IMR-90 (cell line): ENCODE measurements at regions not wholly inside any gene's neighbourhood (a gene's known extent, or its start where the extent isn't known, plus 50 kb on each side); places are given as distances from the start of the nearest gene placed in this dataset.

ENCODE experiments used
- ATAC-seq: fragments of 200-7000 bp; cut with Tn5 transposase; 2 replicates; pipeline ENCODE4 v1.9.1; 2020; ENCODE audit warnings: low read depth, mild to moderate bottlenecking, moderate library complexity
- BruUV-seq: library from RNA; stranded (reverse); fragments of 400-500 nt; replicated peaks from 2 replicates; lab custom pipeline; 2021; lab: Mats Ljungman, UMichigan
- CTCF ChIA-PET: fragments of 300-600 bp; formaldehyde crosslinking; extraction: SDS; loops from one replicate; lab custom pipeline; 2021; ENCODE audit warnings: antibody characterized with exemption; lab: Yijun Ruan, JAX
- POLR2A ChIA-PET: fragments of 300-600 bp; sonication (Branson Sonifier 250); formaldehyde crosslinking; loops from one replicate; lab custom pipeline; 2022; ENCODE audit warnings: antibody characterized with exemption; ENCODE audit not compliant: unreplicated experiment; lab: Charles Lee
- DNase-seq: peaks from one replicate; pipeline ENCODE4 v3.0.0; 2013
- H2AFZ ChIP-seq: replicated peaks from 2 replicates; pipeline ENCODE3; 2013; ENCODE audit warnings: low read length, mild to moderate bottlenecking; ENCODE audit not compliant: poor library complexity
- H2AK5ac ChIP-seq: 2 replicates; pipeline ENCODE4 v1.6.1; 2013; ENCODE audit warnings: low read depth, low read length, inconsistent platforms
- H2AK9ac ChIP-seq: replicated peaks from 2 replicates; pipeline ENCODE3; 2013; ENCODE audit warnings: mild to moderate bottlenecking, low read depth, low read length, moderate library complexity; ENCODE audit not compliant: poor library complexity
- H2BK120ac ChIP-seq: 2 replicates; pipeline ENCODE4 v1.6.1; 2013; ENCODE audit warnings: low read depth, low read length, inconsistent platforms
- H2BK15ac ChIP-seq: 3 replicates; pipeline ENCODE4 v1.6.1; 2013; ENCODE audit warnings: low read depth, low read length, inconsistent platforms
- H2BK20ac ChIP-seq: 2 replicates; pipeline ENCODE4 v1.6.1; 2013; ENCODE audit warnings: low read depth, mild to moderate bottlenecking, inconsistent platforms, low read length, moderate library complexity
- H2BK5ac ChIP-seq: 2 replicates; pipeline ENCODE4 v1.6.1; 2013; ENCODE audit warnings: mild to moderate bottlenecking, low read depth, low read length, inconsistent platforms; ENCODE audit not compliant: poor library complexity, severe bottlenecking
- H3K14ac ChIP-seq: replicated peaks from 2 replicates; pipeline ENCODE4 v1.6.1; 2013; ENCODE audit warnings: low read depth, low read length, inconsistent platforms
- H3K18ac ChIP-seq: 2 replicates; pipeline ENCODE4 v1.6.1; 2013; ENCODE audit warnings: low read depth, low read length, control low read depth
- H3K23ac ChIP-seq: 2 replicates; pipeline ENCODE4 v1.6.1; 2013; ENCODE audit warnings: low read depth, low read length, inconsistent platforms
- H3K27ac ChIP-seq: 2 replicates; pipeline ENCODE4 v1.5.1; 2013; ENCODE audit warnings: mild to moderate bottlenecking, control low read depth, low read length; ENCODE audit not compliant: insufficient read depth
- H3K27me3 ChIP-seq: 2 replicates; pipeline ENCODE4 v1.6.1; 2013; ENCODE audit warnings: low read length; ENCODE audit not compliant: control insufficient read depth, insufficient read depth
- H3K36me3 ChIP-seq: 2 replicates; pipeline ENCODE4 v1.6.1; 2013; ENCODE audit warnings: low read length, mixed read lengths; ENCODE audit not compliant: control insufficient read depth, insufficient read depth
- H3K4ac ChIP-seq: 2 replicates; pipeline ENCODE4 v1.6.1; 2013; ENCODE audit warnings: low read depth, low read length, inconsistent platforms
- H3K4me1 ChIP-seq: 2 replicates; pipeline ENCODE4 v1.6.1; 2013; ENCODE audit warnings: low read length, mixed read lengths; ENCODE audit not compliant: control insufficient read depth, insufficient read depth
- H3K4me2 ChIP-seq: 2 replicates; pipeline ENCODE4 v1.6.1; 2013; ENCODE audit warnings: low read depth, mild to moderate bottlenecking, control low read depth, low read length, moderate library complexity
- H3K4me3 ChIP-seq: 2 replicates; pipeline ENCODE4 v1.5.1; 2013; ENCODE audit warnings: low read depth, mild to moderate bottlenecking, control low read depth, low read length, moderate library complexity; ENCODE audit not compliant: insufficient read depth
- H3K56ac ChIP-seq: 2 replicates; pipeline ENCODE4 v1.6.1; 2013; ENCODE audit warnings: low read length, inconsistent platforms; ENCODE audit not compliant: insufficient read depth; ENCODE audit errors: extremely low read depth
- H3K79me1 ChIP-seq, 2 experiments: 2 replicates each; pipeline ENCODE4 v1.6.1; 2013; ENCODE audit warnings: low read length in 2 of 2, inconsistent platforms in 1 of 2, low read depth in 1 of 2
- H3K9ac ChIP-seq: 2 replicates; pipeline ENCODE4 v1.6.1; 2013; ENCODE audit warnings: low read depth, low read length, control low read depth
- H3K9me1 ChIP-seq: 2 replicates; pipeline ENCODE4 v1.6.1; 2013; ENCODE audit warnings: low read length, inconsistent platforms; ENCODE audit not compliant: insufficient read depth
- H3K9me3 ChIP-seq: 2 replicates; pipeline ENCODE4 v1.6.1; 2013; ENCODE audit warnings: low read length; ENCODE audit not compliant: control insufficient read depth, insufficient read depth
- H4K20me1 ChIP-seq: 2 replicates; pipeline ENCODE4 v1.6.1; 2013; ENCODE audit warnings: low read length, inconsistent platforms; ENCODE audit not compliant: insufficient read depth
- H4K5ac ChIP-seq: 2 replicates; pipeline ENCODE4 v1.6.1; 2013; ENCODE audit warnings: mild to moderate bottlenecking, low read depth, low read length, control low read depth
- H4K8ac ChIP-seq, 2 experiments: 2 replicates each; pipeline ENCODE4 v1.6.1; 2013; ENCODE audit warnings: low read depth in 2 of 2, low read length in 2 of 2, control low read depth in 1 of 2, inconsistent platforms in 1 of 2
- H4K91ac ChIP-seq: 2 replicates; pipeline ENCODE4 v1.6.1; 2013; ENCODE audit warnings: low read depth, low read length, inconsistent platforms; ENCODE audit not compliant: insufficient read depth
- BHLHE40 ChIP-seq: fragments of 150-350 bp; IDR thresholded peaks from 2 replicates; pipeline ENCODE4 v1.6.1; 2016; ENCODE audit warnings: mild to moderate bottlenecking, low read depth, low read length
- CHD1 ChIP-seq: IDR thresholded peaks from 2 replicates; pipeline ENCODE4 v1.6.1; 2012; ENCODE audit warnings: low read depth, low read length, improper control_type of control experiment
- FOS ChIP-seq: fragments of 150-350 bp; IDR thresholded peaks from 2 replicates; pipeline ENCODE4 v1.6.1; 2016; ENCODE audit warnings: low read depth, low read length
- MAFK ChIP-seq: IDR thresholded peaks from 2 replicates; pipeline ENCODE4 v1.6.1; 2012; ENCODE audit warnings: low read depth, low read length, improper control_type of control experiment
- MAZ ChIP-seq: IDR thresholded peaks from 2 replicates; pipeline ENCODE4 v1.6.1; 2012; ENCODE audit warnings: low read depth, mild to moderate bottlenecking, low read length, improper control_type of control experiment, moderate library complexity, borderline replicate concordance
- POLR2A ChIP-seq: IDR thresholded peaks from 2 replicates; pipeline ENCODE4 v1.6.1; 2012; ENCODE audit warnings: mild to moderate bottlenecking, low read depth, low read length
- RAD21 ChIP-seq: IDR thresholded peaks from 2 replicates; pipeline ENCODE4 v1.6.1; 2012; ENCODE audit warnings: low read length, improper control_type of control experiment
- RFX5 ChIP-seq: IDR thresholded peaks from 2 replicates; pipeline ENCODE4 v1.8.0; 2012; ENCODE audit warnings: low read depth, mild to moderate bottlenecking, low read length, moderate library complexity
- SMC3 ChIP-seq: fragments of 150-350 bp; IDR thresholded peaks from 2 replicates; pipeline ENCODE4 v1.6.1; 2016; ENCODE audit warnings: low read depth, mild to moderate bottlenecking, antibody characterized with exemption, low read length, moderate library complexity
- WGBS, 2 experiments: methylation state at CpG; one replicate each; pipeline versions ENCODE4 v1.1.5 to v1.1.7; 2013; ENCODE audit warnings: missing lambda C conversion rate in 2 of 2; ENCODE audit not compliant: insufficient read length in 1 of 2; ENCODE audit errors: extremely low coverage in 2 of 2; 5-methylcytosine and 5-hydroxymethylcytosine counted together
- dilution Hi-C: fragments of 300-500 bp; cut with HindIII; formaldehyde crosslinking; loops from one replicate; pipeline ENCODE4 v1.14.3; 2018; ENCODE audit warnings: low sequenced_read_pairs; ENCODE audit not compliant: unreplicated experiment
- in situ Hi-C: fragments of 300-500 bp; cut with MboI; formaldehyde crosslinking; loops from 3 replicates; pipeline ENCODE4 v1.14.3; 2019; ENCODE audit warnings: low sequenced_read_pairs, inconsistent platforms, mixed read lengths
- intact Hi-C: fragments of 100-400 bp; cut with micrococcal nuclease; formaldehyde crosslinking; loops from 2 replicates; pipeline ENCODE4 v1.10.0; 2022
- TF ChIP-seq, protein P1 (sequence below): fragments of 150-350 bp; IDR thresholded peaks from 2 replicates; pipeline ENCODE4 v1.6.1; 2017; ENCODE audit warnings: mild to moderate bottlenecking, antibody characterized with exemption, low read length, low read depth
- TF ChIP-seq, protein P2 (sequence below): conservative IDR thresholded peaks from 2 replicates; pipeline ENCODE4 v1.5.1; 2012; ENCODE audit warnings: mild to moderate bottlenecking, low read depth, low read length, improper control_type of control experiment

- Histone ChIP-seq H3K9me1 (no peaks in the 10 kb centered on the region), H2BK5ac (no peak overlapping the region), H2BK120ac (no peak overlapping the region), H2BK15ac (no peak overlapping the region), H4K91ac (no peak overlapping the region), H3K9ac (no peak overlapping the region), H3K4me2 (no peak overlapping the region), H3K18ac (no peak overlapping the region), H2AK9ac (no peak overlapping the region), H3K4me1 (no peaks in the 10 kb centered on the region), H2AFZ (no peak overlapping the region), H3K36me3 (no peaks in the 10 kb centered on the region), H4K20me1 (no peaks in the 10 kb centered on the region), H3K4ac (no peak overlapping the region), H3K27me3 (no peaks in the 10 kb centered on the region), H2BK20ac (no peak overlapping the region), H4K5ac (no peak overlapping the region), H3K79me1 (no peaks in the 10 kb centered on the region), H3K9me3 (no peaks in the 10 kb centered on the region), H3K14ac (no peak overlapping the region), H4K8ac (no peak overlapping the region), H3K4me3 (no peak overlapping the region), H3K56ac (no peak overlapping the region), H3K27ac (no peak overlapping the region), H2AK5ac (no peak overlapping the region), H3K23ac (no peak overlapping the region)
- CTCF ChIA-PET: interaction anchor here (0.6 kb wide), 1 partner anchor 53 kb away, joined by 9 read pairs; no protein-coding TSS in a partner anchor
- dilution Hi-C loops (no loop called here), in situ Hi-C loops (no loop called here), intact Hi-C loops (no loop called here)
- ATAC-seq (no peak), DNase-seq (no peak)
- 100% methylated on average over 1 of the region's 12 CpGs; no CpG with 5 or more reads in 1 of the 2 experiments for WGBS, 2 experiments
- TF ChIP-seq, protein P1, sequence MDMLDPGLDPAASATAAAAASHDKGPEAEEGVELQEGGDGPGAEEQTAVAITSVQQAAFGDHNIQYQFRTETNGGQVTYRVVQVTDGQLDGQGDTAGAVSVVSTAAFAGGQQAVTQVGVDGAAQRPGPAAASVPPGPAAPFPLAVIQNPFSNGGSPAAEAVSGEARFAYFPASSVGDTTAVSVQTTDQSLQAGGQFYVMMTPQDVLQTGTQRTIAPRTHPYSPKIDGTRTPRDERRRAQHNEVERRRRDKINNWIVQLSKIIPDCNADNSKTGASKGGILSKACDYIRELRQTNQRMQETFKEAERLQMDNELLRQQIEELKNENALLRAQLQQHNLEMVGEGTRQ: no peak
- TF ChIP-seq, protein P2, sequence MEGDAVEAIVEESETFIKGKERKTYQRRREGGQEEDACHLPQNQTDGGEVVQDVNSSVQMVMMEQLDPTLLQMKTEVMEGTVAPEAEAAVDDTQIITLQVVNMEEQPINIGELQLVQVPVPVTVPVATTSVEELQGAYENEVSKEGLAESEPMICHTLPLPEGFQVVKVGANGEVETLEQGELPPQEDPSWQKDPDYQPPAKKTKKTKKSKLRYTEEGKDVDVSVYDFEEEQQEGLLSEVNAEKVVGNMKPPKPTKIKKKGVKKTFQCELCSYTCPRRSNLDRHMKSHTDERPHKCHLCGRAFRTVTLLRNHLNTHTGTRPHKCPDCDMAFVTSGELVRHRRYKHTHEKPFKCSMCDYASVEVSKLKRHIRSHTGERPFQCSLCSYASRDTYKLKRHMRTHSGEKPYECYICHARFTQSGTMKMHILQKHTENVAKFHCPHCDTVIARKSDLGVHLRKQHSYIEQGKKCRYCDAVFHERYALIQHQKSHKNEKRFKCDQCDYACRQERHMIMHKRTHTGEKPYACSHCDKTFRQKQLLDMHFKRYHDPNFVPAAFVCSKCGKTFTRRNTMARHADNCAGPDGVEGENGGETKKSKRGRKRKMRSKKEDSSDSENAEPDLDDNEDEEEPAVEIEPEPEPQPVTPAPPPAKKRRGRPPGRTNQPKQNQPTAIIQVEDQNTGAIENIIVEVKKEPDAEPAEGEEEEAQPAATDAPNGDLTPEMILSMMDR: no peak
- TF ChIP-seq CHD1 (no peak), BHLHE40 (no peak), FOS (no peak), MAFK (no peak), RAD21 (no peak), POLR2A (no peak), RFX5 (no peak), SMC3 (no peak), MAZ (no peak)
- no TSS peak for BruUV-seq
- POLR2A ChIA-PET: no interaction called here
These were observed 1007.8 kb downstream of the PLA2G4A start for GRCh38 chr1:187836557-187836956.
